HEK293 (cell line): ENCODE measurements at regions not wholly inside any gene's neighbourhood (a gene's known extent, or its start where the extent isn't known, plus 50 kb on each side); places are given as distances from the start of the nearest gene placed in this dataset.

Experiments used
- CTCF ChIA-PET: fragments of 350-600 bp; formaldehyde crosslinking; extraction: SDS; loops from one replicate; lab custom pipeline; 2021; ENCODE audit warnings: antibody characterized with exemption; lab: Yijun Ruan, JAX
- POLR2A ChIA-PET: fragments of 300-600 bp; formaldehyde crosslinking; extraction: SDS; loops from one replicate; lab custom pipeline; 2020; ENCODE audit warnings: antibody characterized with exemption, inconsistent platforms; lab: Yijun Ruan, JAX
- H3K27ac ChIP-seq: fragments of 200-500 bp; sonication (Bioruptor generic); 2 replicates; pipeline ENCODE4 v1.5.1; 2014; ENCODE audit warnings: low read depth, low read length, control low read depth, inconsistent platforms; ENCODE audit errors: extremely low read depth
- H3K36me3 ChIP-seq, 2 experiments: fragments of 200-500 bp in 1 of 2; sonication (Bioruptor generic) in 1 of 2; 1 replicate in 1 of 2; 2 replicates in 1 of 2; pipeline ENCODE4 v1.5.1; 2014 to 2017; ENCODE audit warnings: inconsistent platforms in 2 of 2, low read length in 2 of 2; ENCODE audit not compliant: control insufficient read depth in 2 of 2, insufficient read depth in 1 of 2
- H3K4me1 ChIP-seq: fragments of 200-500 bp; sonication (Bioruptor generic); 2 replicates; pipeline ENCODE4 v1.5.1; 2014; ENCODE audit warnings: mild to moderate bottlenecking, low read length, inconsistent platforms; ENCODE audit not compliant: control insufficient read depth, insufficient read depth
- H3K4me3 ChIP-seq: 2 replicates; pipeline ENCODE4 v1.5.1; 2011; ENCODE audit warnings: low read depth, mild to moderate bottlenecking, control low read depth, low read length, moderate library complexity
- H3K9me3 ChIP-seq: fragments of 200-500 bp; sonication (Bioruptor generic); 2 replicates; pipeline ENCODE4 v1.5.1; 2014; ENCODE audit warnings: low read depth, low read length, inconsistent platforms; ENCODE audit not compliant: control insufficient read depth, insufficient read depth
- FEZF1 ChIP-seq: fragments of 450-650 bp; formaldehyde crosslinking; IDR thresholded peaks from 2 replicates; pipeline ENCODE4 v1.5.1; 2016; ENCODE audit warnings: missing biosample characterization, missing genetic modification characterization
- HIC1 ChIP-seq: fragments of 450-650 bp; formaldehyde crosslinking; IDR thresholded peaks from 2 replicates; pipeline ENCODE4 v1.5.1; 2016; ENCODE audit warnings: missing biosample characterization, missing genetic modification characterization
- REPIN1 ChIP-seq: fragments of 450-650 bp; formaldehyde crosslinking; IDR thresholded peaks from 2 replicates; pipeline ENCODE4 v1.5.1; 2017; ENCODE audit warnings: missing biosample characterization, missing genetic modification characterization, low read depth
- SCRT1 ChIP-seq: fragments of 450-650 bp; formaldehyde crosslinking; IDR thresholded peaks from 2 replicates; pipeline ENCODE4 v1.5.1; 2016; ENCODE audit warnings: missing biosample characterization, missing genetic modification characterization, borderline replicate concordance
- WT1 ChIP-seq: fragments of 450-650 bp; formaldehyde crosslinking; IDR thresholded peaks from 2 replicates; pipeline ENCODE4 v1.5.1; 2016; ENCODE audit warnings: missing biosample characterization, missing genetic modification characterization
- ZBTB1 ChIP-seq: fragments of 450-650 bp; formaldehyde crosslinking; IDR thresholded peaks from 2 replicates; pipeline ENCODE4 v1.5.1; 2016; ENCODE audit warnings: missing biosample characterization, missing genetic modification characterization
- ZNF121 ChIP-seq: fragments of 450-650 bp; formaldehyde crosslinking; IDR thresholded peaks from 2 replicates; pipeline ENCODE4 v1.5.1; 2016; ENCODE audit warnings: missing biosample characterization, missing genetic modification characterization
- ZNF146 ChIP-seq: fragments of 450-650 bp; formaldehyde crosslinking; IDR thresholded peaks from 2 replicates; pipeline ENCODE4 v1.5.1; 2016; ENCODE audit warnings: missing biosample characterization, missing genetic modification characterization
- ZNF426 ChIP-seq: fragments of 450-650 bp; formaldehyde crosslinking; IDR thresholded peaks from 2 replicates; pipeline ENCODE4 v1.5.1; 2017; ENCODE audit warnings: missing biosample characterization, missing genetic modification characterization, mild to moderate bottlenecking, inconsistent platforms, moderate library complexity
- ZNF654 ChIP-seq: fragments of 450-650 bp; formaldehyde crosslinking; IDR thresholded peaks from 2 replicates; pipeline ENCODE4 v1.5.1; 2016; ENCODE audit warnings: low read depth, missing biosample characterization, missing genetic modification characterization
- ZNF707 ChIP-seq: fragments of 450-650 bp; formaldehyde crosslinking; IDR thresholded peaks from 2 replicates; pipeline ENCODE4 v1.5.1; 2016; ENCODE audit warnings: missing biosample characterization, missing genetic modification characterization
- ZNF792 ChIP-seq: fragments of 450-650 bp; formaldehyde crosslinking; IDR thresholded peaks from 2 replicates; pipeline ENCODE4 v1.5.1; 2016; ENCODE audit warnings: missing biosample characterization, missing genetic modification characterization
- ZNF830 ChIP-seq: fragments of 450-650 bp; IDR thresholded peaks from 2 replicates; pipeline ENCODE4 v1.5.0; 2018; ENCODE audit warnings: missing biosample characterization, missing genetic modification characterization, low read depth, mild to moderate bottlenecking, moderate library complexity
- TF ChIP-seq, protein P1 (sequence below): fragments of 450-650 bp; formaldehyde crosslinking; IDR thresholded peaks from 2 replicates; pipeline ENCODE4 v1.5.1; 2016; ENCODE audit warnings: missing biosample characterization, missing genetic modification characterization
- TF ChIP-seq, protein P2 (sequence below): fragments of 450-650 bp; formaldehyde crosslinking; IDR thresholded peaks from 2 replicates; pipeline ENCODE4 v1.5.1; 2017; ENCODE audit warnings: missing biosample characterization, missing genetic modification characterization
- TF ChIP-seq, protein P3 (sequence below): fragments of 450-650 bp; formaldehyde crosslinking; IDR thresholded peaks from 2 replicates; pipeline ENCODE4 v1.5.1; 2016; ENCODE audit warnings: missing biosample characterization, missing genetic modification characterization

DNA sequence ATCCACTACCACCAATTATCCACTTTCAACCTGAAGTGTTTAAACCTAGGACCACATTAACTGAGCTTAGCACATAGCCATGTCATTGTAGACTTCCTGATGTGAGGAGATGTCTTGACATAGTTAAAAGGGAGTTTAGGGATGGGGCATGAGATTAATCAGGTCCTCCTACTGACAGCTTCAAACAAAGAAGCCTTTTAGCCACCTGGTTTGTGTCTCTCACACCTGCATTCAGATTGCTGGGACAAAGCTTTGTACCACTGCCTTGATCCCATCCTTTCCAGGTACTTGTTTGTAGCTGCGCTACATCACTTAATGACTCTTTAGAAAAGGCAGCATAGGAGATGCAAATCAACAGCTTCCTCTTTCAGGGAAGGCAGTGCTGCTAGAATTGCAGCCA is 340.7 kb upstream of the DDHD1 start:
- Histone ChIP-seq H3K27ac (no peak overlapping the region), H3K36me3 (no peaks in the 10 kb centered on the region), H3K4me3 (no peak overlapping the region), H3K4me1 (peaks cover 7% of the 10 kb centered on the region; the same call in 1 of the 2 replicates), H3K9me3 (no peaks in the 10 kb centered on the region)
- ChIA-PET CTCF (interaction anchor here (0.9 kb wide), 1 partner anchor 62 kb away, joined by 3 read pairs; no protein-coding TSS in a partner anchor), POLR2A (no interaction called here)
- TF ChIP-seq WT1 (tag by site-specific recombination) (peak; percentile 13; the same call in 1 of the 2 replicates), HIC1 (tag by site-specific recombination) (no peak), FEZF1 (tag by site-specific recombination) (no peak)

DNA sequence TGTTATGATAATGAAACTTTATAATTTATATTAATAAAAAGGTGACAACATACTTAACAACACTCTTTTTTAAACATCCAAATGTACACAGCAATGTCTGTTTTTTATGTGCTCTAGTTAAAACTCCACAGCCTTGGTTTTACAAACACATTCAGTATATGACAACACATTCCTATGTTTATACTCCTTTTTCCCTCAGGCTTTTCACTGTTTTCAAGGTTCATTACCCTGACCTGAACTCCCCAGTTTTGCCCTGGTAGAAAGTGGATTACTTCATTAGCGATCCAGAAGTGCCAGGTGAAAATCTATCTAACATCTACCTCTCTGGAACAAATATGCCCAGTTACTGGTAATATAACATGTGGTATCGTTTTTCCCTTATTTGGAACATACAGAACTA is 340.2 kb upstream of the DDHD1 start:
- H3K27ac ChIP-seq: no peak overlapping the region
- H3K4me1 ChIP-seq: peaks cover 7% of the 10 kb centered on the region; the same call in 1 of the 2 replicates
- H3K4me3 ChIP-seq: no peak overlapping the region
- CTCF ChIA-PET: interaction anchor here (0.9 kb wide), 1 partner anchor 62 kb away, joined by 3 read pairs; no protein-coding TSS in a partner anchor
- TF ChIP-seq ZNF792 (tag by site-specific recombination): no peak
- TF ChIP-seq WT1 (tag by site-specific recombination): peak; percentile 73
- no peaks in the 10 kb centered on the region for H3K36me3 ChIP-seq
- H3K9me3 ChIP-seq: no peaks in the 10 kb centered on the region
- POLR2A ChIA-PET: no interaction called here

DNA sequence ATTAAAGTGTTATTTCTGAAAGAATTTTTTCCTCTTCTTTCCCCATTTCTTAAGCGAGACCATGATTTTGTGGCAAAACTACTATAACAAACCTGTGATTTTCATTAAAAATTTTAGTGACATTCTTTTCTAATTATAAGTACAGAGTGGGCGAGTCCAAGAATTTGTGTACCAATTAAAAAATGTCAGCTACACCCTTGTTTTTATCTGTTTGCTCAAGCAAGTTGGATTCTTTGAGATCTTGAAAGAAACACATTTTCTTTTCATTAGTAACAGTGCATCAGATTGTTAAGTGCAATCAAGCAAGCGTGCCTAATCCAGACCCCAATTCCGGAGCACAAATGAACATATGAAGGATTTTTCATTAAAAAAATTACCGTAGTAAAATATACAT is 338.8 kb upstream of the DDHD1 start:
- no peak for TF ChIP-seq ZBTB1
- no peak for TF ChIP-seq SCRT1 (tag by site-specific recombination)
- TF ChIP-seq ZNF121 (tag by site-specific recombination): no peak
- TF ChIP-seq ZNF146 (tag by site-specific recombination): no peak
- TF ChIP-seq, protein P1, sequence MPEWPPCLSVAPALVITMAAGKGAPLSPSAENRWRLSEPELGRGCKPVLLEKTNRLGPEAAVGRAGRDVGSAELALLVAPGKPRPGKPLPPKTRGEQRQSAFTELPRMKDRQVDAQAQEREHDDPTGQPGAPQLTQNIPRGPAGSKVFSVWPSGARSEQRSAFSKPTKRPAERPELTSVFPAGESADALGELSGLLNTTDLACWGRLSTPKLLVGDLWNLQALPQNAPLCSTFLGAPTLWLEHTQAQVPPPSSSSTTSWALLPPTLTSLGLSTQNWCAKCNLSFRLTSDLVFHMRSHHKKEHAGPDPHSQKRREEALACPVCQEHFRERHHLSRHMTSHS (tag by site-specific recombination): no peak
- no peak for TF ChIP-seq ZNF707
- TF ChIP-seq, protein P2, sequence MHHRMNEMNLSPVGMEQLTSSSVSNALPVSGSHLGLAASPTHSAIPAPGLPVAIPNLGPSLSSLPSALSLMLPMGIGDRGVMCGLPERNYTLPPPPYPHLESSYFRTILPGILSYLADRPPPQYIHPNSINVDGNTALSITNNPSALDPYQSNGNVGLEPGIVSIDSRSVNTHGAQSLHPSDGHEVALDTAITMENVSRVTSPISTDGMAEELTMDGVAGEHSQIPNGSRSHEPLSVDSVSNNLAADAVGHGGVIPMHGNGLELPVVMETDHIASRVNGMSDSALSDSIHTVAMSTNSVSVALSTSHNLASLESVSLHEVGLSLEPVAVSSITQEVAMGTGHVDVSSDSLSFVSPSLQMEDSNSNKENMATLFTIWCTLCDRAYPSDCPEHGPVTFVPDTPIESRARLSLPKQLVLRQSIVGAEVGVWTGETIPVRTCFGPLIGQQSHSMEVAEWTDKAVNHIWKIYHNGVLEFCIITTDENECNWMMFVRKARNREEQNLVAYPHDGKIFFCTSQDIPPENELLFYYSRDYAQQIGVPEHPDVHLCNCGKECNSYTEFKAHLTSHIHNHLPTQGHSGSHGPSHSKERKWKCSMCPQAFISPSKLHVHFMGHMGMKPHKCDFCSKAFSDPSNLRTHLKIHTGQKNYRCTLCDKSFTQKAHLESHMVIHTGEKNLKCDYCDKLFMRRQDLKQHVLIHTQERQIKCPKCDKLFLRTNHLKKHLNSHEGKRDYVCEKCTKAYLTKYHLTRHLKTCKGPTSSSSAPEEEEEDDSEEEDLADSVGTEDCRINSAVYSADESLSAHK (tag by site-specific recombination): no peak
- no peak for TF ChIP-seq ZNF830 (tag by site-specific recombination)
- TF ChIP-seq ZNF654: no peak
- TF ChIP-seq, protein P3, sequence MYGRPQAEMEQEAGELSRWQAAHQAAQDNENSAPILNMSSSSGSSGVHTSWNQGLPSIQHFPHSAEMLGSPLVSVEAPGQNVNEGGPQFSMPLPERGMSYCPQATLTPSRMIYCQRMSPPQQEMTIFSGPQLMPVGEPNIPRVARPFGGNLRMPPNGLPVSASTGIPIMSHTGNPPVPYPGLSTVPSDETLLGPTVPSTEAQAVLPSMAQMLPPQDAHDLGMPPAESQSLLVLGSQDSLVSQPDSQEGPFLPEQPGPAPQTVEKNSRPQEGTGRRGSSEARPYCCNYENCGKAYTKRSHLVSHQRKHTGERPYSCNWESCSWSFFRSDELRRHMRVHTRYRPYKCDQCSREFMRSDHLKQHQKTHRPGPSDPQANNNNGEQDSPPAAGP (tag by site-specific recombination): no peak
- no peak for TF ChIP-seq ZNF426 (tag by site-specific recombination)
- TF ChIP-seq REPIN1 (tag by site-specific recombination): no peak
- Histone ChIP-seq H3K9me3 (no peaks in the 10 kb centered on the region), H3K27ac (no peak overlapping the region), H3K36me3 (no peaks in the 10 kb centered on the region), H3K4me1 (peaks cover 7% of the 10 kb centered on the region; the same call in 1 of the 2 replicates), H3K4me3 (no peak overlapping the region)
- CTCF ChIA-PET: interaction anchor here (0.7 kb wide), 1 partner anchor 8 kb away, joined by 4 read pairs; no protein-coding TSS in a partner anchor
- POLR2A ChIA-PET: no interaction called here
